AG09309 (cell line): ENCODE measurements at regions not wholly inside any gene's neighbourhood (a gene's known extent, or its start where the extent isn't known, plus 50 kb on each side); places are given as distances from the start of the nearest gene placed in this dataset.

Experiments
- DNase-seq: peaks from one replicate; pipeline ENCODE4 v3.0.0-alpha.2; 2010; ENCODE audit warnings: low read depth
- H3K4me3 ChIP-seq: 2 replicates; pipeline ENCODE4 v1.5.1; 2011; ENCODE audit warnings: mild to moderate bottlenecking, low read depth, low read length, moderate library complexity; ENCODE audit not compliant: control insufficient read depth
- TF ChIP-seq, protein P1 (sequence below): IDR thresholded peaks from 2 replicates; pipeline ENCODE4 v1.5.1; 2011; ENCODE audit warnings: mild to moderate bottlenecking, low read depth, low read length, inconsistent platforms; ENCODE audit not compliant: insufficient read depth, control insufficient read depth; ENCODE audit errors: missing control alignments

- DNase-seq, result no peak
- H3K4me3 ChIP-seq, result no peak overlapping the region
- TF ChIP-seq, protein P1, sequence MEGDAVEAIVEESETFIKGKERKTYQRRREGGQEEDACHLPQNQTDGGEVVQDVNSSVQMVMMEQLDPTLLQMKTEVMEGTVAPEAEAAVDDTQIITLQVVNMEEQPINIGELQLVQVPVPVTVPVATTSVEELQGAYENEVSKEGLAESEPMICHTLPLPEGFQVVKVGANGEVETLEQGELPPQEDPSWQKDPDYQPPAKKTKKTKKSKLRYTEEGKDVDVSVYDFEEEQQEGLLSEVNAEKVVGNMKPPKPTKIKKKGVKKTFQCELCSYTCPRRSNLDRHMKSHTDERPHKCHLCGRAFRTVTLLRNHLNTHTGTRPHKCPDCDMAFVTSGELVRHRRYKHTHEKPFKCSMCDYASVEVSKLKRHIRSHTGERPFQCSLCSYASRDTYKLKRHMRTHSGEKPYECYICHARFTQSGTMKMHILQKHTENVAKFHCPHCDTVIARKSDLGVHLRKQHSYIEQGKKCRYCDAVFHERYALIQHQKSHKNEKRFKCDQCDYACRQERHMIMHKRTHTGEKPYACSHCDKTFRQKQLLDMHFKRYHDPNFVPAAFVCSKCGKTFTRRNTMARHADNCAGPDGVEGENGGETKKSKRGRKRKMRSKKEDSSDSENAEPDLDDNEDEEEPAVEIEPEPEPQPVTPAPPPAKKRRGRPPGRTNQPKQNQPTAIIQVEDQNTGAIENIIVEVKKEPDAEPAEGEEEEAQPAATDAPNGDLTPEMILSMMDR, result no peak
Measured at GRCh38 chr3:23002836-23003732, 200.0 kb upstream of the UBE2E2 start.

- DNase-seq, result no peak
- TF ChIP-seq, protein P1, result no peak
- no peak overlapping the region for H3K4me3 ChIP-seq
Measured at GRCh38 chr3:23003733-23004046, 199.4 kb upstream of the UBE2E2 start.

GRCh38 chr3:23004971-23005370 is 198.2 kb upstream of the UBE2E2 start:
- no peak overlapping the region for H3K4me3 ChIP-seq
- DNase-seq, result no peak
- TF ChIP-seq, protein P1, result no peak

- DNase-seq, result no peak
- H3K4me3 ChIP-seq, result no peak overlapping the region
- TF ChIP-seq, protein P1, result no peak
Measured at GRCh38 chr3:23017801-23018200, 185.3 kb upstream of the UBE2E2 start.

DNA sequence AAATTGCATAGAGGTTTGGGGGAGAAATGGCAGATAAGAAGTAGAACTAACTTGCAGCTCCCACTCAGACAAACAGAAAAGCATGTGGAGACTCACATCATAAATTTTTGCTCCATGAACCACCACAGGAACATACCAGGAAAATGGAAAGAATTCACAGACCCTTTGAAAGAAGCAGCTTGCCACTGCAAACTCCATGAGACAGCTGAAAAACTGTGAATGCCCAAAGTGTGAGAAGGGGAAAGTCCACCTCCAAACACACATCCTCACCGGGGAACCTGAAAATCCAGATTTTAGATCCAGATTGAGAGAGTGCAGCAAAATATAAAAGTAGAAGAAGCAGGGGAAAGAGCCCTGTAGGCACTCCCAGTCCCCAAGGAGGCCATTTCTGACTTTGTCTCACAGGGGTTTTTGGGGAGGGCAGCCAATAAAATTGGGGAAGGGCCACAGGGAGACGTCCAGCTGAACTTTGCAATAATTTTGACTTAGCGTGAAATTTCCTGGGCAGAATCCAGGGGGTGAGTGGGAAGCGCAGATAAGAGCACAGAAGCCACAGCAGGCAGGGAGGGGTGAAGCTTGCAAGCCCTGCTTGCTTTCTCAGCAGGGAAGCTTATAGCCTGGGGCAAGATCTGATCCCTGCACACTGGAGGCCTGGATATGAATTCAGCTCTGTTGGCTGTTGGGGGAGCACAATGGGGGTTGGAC is 183.4 kb upstream of the UBE2E2 start:
- TF ChIP-seq, protein P1, result no peak

GRCh38 chr3:23028294-23028693 is 174.8 kb upstream of the UBE2E2 start:
- no peak overlapping the region for H3K4me3 ChIP-seq
- DNase-seq, result no peak
- TF ChIP-seq, protein P1, result no peak

More for the DNA sequence above, 183.4 kb upstream of the UBE2E2 start:
- H3K4me3 ChIP-seq, result no peak overlapping the region
- no peak for DNase-seq
